GM12878 (cell line): ENCODE measurements at regions not wholly inside any gene's neighbourhood (a gene's known extent, or its start where the extent isn't known, plus 50 kb on each side); places are given as distances from the start of the nearest gene placed in this dataset.

Source experiments
- ATAC-seq: fragments of 200-7000 bp; cut with Tn5 transposase; 3 replicates; pipeline ENCODE4 v1.9.1; 2020; ENCODE audit warnings: mild to moderate bottlenecking, moderate library complexity
- BruUV-seq: library from RNA; stranded (reverse); fragments of 400-500 nt; replicated peaks from 2 replicates; lab custom pipeline; 2021; lab: Mats Ljungman, UMichigan
- CTCF ChIA-PET: fragments of 300-600 bp; sonication (Branson Sonifier 250); formaldehyde crosslinking; extraction: SDS; loops from one replicate; lab custom pipeline; 2021; ENCODE audit warnings: inconsistent platforms; lab: Yijun Ruan, JAX
- POLR2A ChIA-PET: fragments of 350-600 bp; formaldehyde crosslinking; extraction: SDS; loops from one replicate; lab custom pipeline; 2021; ENCODE audit warnings: inconsistent platforms; lab: Charles Lee
- RAD21 ChIA-PET: fragments of 300-600 bp; sonication (Branson Sonifier 250); formaldehyde crosslinking; loops from one replicate; lab custom pipeline; 2023; ENCODE audit warnings: antibody characterized with exemption; ENCODE audit not compliant: unreplicated experiment; lab: Charles Lee
- SMC1A ChIA-PET: fragments of 300-600 bp; sonication (Branson Sonifier 250); formaldehyde crosslinking; loops from one replicate; lab custom pipeline; 2023; ENCODE audit not compliant: unreplicated experiment, uncharacterized antibody; lab: Charles Lee
- DNase-seq: peaks from one replicate; pipeline ENCODE4 v3.0.0-alpha.2; 2011; ENCODE audit warnings: low read depth, low spot score
- FAIRE-seq: peaks from 3 replicates; lab custom pipeline; 2011; peaks lifted over from hg19 to GRCh38; lab: Jason Lieb, UNC
- H2AFZ ChIP-seq: 2 replicates; pipeline ENCODE4 v1.6.0; 2011; ENCODE audit warnings: low read depth, low read length, control low read depth; ENCODE audit not compliant: control insufficient read depth
- H3K27ac ChIP-seq: 2 replicates; pipeline ENCODE4 v1.5.1; 2011; ENCODE audit warnings: control low read depth; ENCODE audit not compliant: control insufficient read depth, insufficient read depth
- H3K27me3 ChIP-seq, 2 experiments: replicated peaks in 1 of 2; 2 replicates each; pipeline versions ENCODE4 v1.6.0 to v1.6.1; 2011; ENCODE audit warnings: low read length in 1 of 2; ENCODE audit not compliant: control insufficient read depth in 2 of 2, insufficient read depth in 2 of 2
- H3K36me3 ChIP-seq, 2 experiments: 2 replicates each; pipeline ENCODE4 v1.5.1; 2011; ENCODE audit warnings: low read length in 1 of 2; ENCODE audit not compliant: control insufficient read depth in 2 of 2, insufficient read depth in 2 of 2
- H3K4me1 ChIP-seq: 2 replicates; pipeline ENCODE4 v1.6.1; 2011; ENCODE audit warnings: mild to moderate bottlenecking, low read length, moderate library complexity, mixed read lengths; ENCODE audit not compliant: control insufficient read depth, insufficient read depth
- H3K4me2 ChIP-seq: 2 replicates; pipeline ENCODE4 v1.6.0; 2011; ENCODE audit warnings: control low read depth; ENCODE audit not compliant: control insufficient read depth, insufficient read depth
- H3K4me3 ChIP-seq: fragments of 200-600 bp; sonication (generic); 2 replicates; pipeline ENCODE4 v1.5.1; 2016
- H3K79me2 ChIP-seq: 2 replicates; pipeline ENCODE4 v1.6.0; 2011; ENCODE audit warnings: low read length; ENCODE audit not compliant: control insufficient read depth, insufficient read depth
- H3K9ac ChIP-seq: 2 replicates; pipeline ENCODE4 v1.8.0; 2011; ENCODE audit warnings: low read length, control low read depth, mixed read lengths; ENCODE audit not compliant: control insufficient read depth, insufficient read depth
- H3K9me3 ChIP-seq: replicated peaks from 3 replicates; pipeline ENCODE4 v1.5.1; 2011; ENCODE audit warnings: mild to moderate bottlenecking, low read length; ENCODE audit not compliant: control insufficient read depth, insufficient read depth
- H4K20me1 ChIP-seq: 2 replicates; pipeline ENCODE4 v1.6.0; 2011; ENCODE audit not compliant: control insufficient read depth, insufficient read depth
- BMI1 ChIP-seq: fragments of 450-650 bp; IDR thresholded peaks from 2 replicates; pipeline ENCODE4 v1.6.1; 2016; ENCODE audit warnings: mild to moderate bottlenecking, moderate library complexity, borderline replicate concordance
- EGR1 ChIP-seq, 2 experiments: IDR thresholded peaks; 1 replicate in 1 of 2; 2 replicates in 1 of 2; pipeline ENCODE4 v1.6.1; 2011 to 2012; ENCODE audit warnings: low read depth in 2 of 2, low read length in 2 of 2, borderline replicate concordance in 1 of 2, mild to moderate bottlenecking in 1 of 2, moderate library complexity in 1 of 2
- MEF2A ChIP-seq: IDR thresholded peaks from 2 replicates; pipeline ENCODE4 v1.6.1; 2011; ENCODE audit warnings: low read depth, mild to moderate bottlenecking, low read length, moderate library complexity; ENCODE audit not compliant: insufficient read depth
- MYC ChIP-seq: IDR thresholded peaks from 2 replicates; pipeline ENCODE4 v1.6.1; 2011; ENCODE audit warnings: mild to moderate bottlenecking, low read length, moderate library complexity, inconsistent platforms; ENCODE audit not compliant: insufficient read depth, insufficient replicate concordance, insufficient read length, severe bottlenecking
- POU2F2 ChIP-seq: IDR thresholded peaks from 3 replicates; pipeline ENCODE4 v1.6.1; 2011; ENCODE audit warnings: low read depth, mild to moderate bottlenecking, low read length, borderline replicate concordance
- TARDBP ChIP-seq: IDR thresholded peaks from 2 replicates; pipeline ENCODE4 v1.6.1; 2016; ENCODE audit warnings: borderline replicate concordance
- WGBS: methylation state at CpG from one replicate; pipeline ENCODE4 v1.1.6; 2016; ENCODE audit warnings: low lambda C conversion rate; ENCODE audit not compliant: insufficient replicate concordance, insufficient coverage; ENCODE audit errors: missing lambda C conversion rate; 5-methylcytosine and 5-hydroxymethylcytosine counted together
- in situ Hi-C: fragments of 300-500 bp; cut with MboI; formaldehyde crosslinking; loops from 9 replicates; pipeline ENCODE4 v1.14.3; 2018; ENCODE audit warnings: mixed read lengths
- intact Hi-C: fragments of 100-400 bp; cut with micrococcal nuclease; formaldehyde crosslinking; loops from one replicate; pipeline ENCODE4 v1.14.2; 2022; ENCODE audit not compliant: unreplicated experiment
- TF ChIP-seq, protein P1 (sequence below): fragments of 450-650 bp; IDR thresholded peaks from 2 replicates; pipeline ENCODE4 v1.6.1; 2017; ENCODE audit warnings: mild to moderate bottlenecking, moderate library complexity

DNA sequence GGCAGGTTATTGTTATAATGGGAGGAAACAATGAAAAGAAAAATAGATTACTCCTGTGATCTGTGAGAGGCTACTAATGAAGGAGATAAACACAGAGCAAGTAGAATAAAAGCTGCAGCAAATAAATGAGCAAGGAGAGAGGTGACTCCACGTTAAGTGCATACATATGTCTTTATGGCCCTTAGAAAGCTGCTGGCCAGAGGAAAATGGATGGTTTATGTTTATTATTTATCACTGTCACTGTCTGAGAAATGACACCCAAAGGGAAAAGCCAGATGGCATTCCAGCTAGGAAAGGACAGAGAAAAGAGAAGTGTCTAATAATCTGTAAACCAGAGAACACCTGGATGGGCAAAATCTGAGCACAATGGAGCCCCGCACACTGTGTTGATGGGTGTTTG lies 122.9 kb upstream of the DDX18 start:
- H3K9me3 ChIP-seq, result no peaks in the 10 kb centered on the region
- no peak overlapping the region for H3K4me2 ChIP-seq
- H3K27ac ChIP-seq, result no peak overlapping the region
- DNase-seq, result no peak
- no TSS peak for BruUV-seq
- ChIA-PET SMC1A (no interaction called here), CTCF (interaction anchor here (0.8 kb wide), 1 partner anchor 12 kb away, joined by 3 read pairs; no protein-coding TSS in a partner anchor), RAD21 (no interaction called here), POLR2A (no interaction called here)
- H3K4me1 ChIP-seq, result no peaks in the 10 kb centered on the region; the same call in 1 of the 2 replicates
- no peak overlapping the region for H2AFZ ChIP-seq
- no peak for FAIRE-seq
- in situ Hi-C loops, result no loop called here
- 3% methylated on average over 2 of the region's 2 CpGs for WGBS
- no peaks in the 10 kb centered on the region for H4K20me1 ChIP-seq
- intact Hi-C loops, result no loop called here
- no peaks in the 10 kb centered on the region for H3K36me3 ChIP-seq
- H3K9ac ChIP-seq, result no peak overlapping the region
- no peaks in the 10 kb centered on the region for H3K27me3 ChIP-seq
- no peak for ATAC-seq
- no peaks in the 10 kb centered on the region for H3K79me2 ChIP-seq
- TF ChIP-seq EGR1 (IDR thresholded peaks at IDR 0.05; ENCODE audit: borderline replicate concordance in 1 of 2, low read depth in 2 of 2, low read length in 2 of 2) (no peak), POU2F2 (no peak), MYC (no peak), TARDBP (no peak), MEF2A (no peak), BMI1 (no peak)
- TF ChIP-seq, protein P1, sequence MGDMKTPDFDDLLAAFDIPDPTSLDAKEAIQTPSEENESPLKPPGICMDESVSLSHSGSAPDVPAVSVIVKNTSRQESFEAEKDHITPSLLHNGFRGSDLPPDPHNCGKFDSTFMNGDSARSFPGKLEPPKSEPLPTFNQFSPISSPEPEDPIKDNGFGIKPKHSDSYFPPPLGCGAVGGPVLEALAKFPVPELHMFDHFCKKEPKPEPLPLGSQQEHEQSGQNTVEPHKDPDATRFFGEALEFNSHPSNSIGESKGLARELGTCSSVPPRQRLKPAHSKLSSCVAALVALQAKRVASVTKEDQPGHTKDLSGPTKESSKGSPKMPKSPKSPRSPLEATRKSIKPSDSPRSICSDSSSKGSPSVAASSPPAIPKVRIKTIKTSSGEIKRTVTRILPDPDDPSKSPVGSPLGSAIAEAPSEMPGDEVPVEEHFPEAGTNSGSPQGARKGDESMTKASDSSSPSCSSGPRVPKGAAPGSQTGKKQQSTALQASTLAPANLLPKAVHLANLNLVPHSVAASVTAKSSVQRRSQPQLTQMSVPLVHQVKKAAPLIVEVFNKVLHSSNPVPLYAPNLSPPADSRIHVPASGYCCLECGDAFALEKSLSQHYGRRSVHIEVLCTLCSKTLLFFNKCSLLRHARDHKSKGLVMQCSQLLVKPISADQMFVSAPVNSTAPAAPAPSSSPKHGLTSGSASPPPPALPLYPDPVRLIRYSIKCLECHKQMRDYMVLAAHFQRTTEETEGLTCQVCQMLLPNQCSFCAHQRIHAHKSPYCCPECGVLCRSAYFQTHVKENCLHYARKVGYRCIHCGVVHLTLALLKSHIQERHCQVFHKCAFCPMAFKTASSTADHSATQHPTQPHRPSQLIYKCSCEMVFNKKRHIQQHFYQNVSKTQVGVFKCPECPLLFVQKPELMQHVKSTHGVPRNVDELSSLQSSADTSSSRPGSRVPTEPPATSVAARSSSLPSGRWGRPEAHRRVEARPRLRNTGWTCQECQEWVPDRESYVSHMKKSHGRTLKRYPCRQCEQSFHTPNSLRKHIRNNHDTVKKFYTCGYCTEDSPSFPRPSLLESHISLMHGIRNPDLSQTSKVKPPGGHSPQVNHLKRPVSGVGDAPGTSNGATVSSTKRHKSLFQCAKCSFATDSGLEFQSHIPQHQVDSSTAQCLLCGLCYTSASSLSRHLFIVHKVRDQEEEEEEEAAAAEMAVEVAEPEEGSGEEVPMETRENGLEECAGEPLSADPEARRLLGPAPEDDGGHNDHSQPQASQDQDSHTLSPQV, result no peak
- H3K4me3 ChIP-seq, result no peak overlapping the region
